Right lobe of liver (tissue), 6 donors: ENCODE measurements at regions not wholly inside any gene's neighbourhood (a gene's known extent, or its start where the extent isn't known, plus 50 kb on each side); places are given as distances from the start of the nearest gene placed in this dataset.
"Not testable (repeated sequence)": the region's sequence is repeated elsewhere in the genome, so short reads cannot be mapped to it uniquely, and the experiment has no call there.

Source experiments
- ATAC-seq, 4 donors: fragments of 200-7000 bp; cut with Tn5 transposase; one replicate each; pipeline ENCODE4 v1.9.1; 2020; ENCODE audit warnings: mild to moderate bottlenecking in 4 of 4, moderate library complexity in 4 of 4
- DNase-seq, 3 donors: peaks; one replicate each; pipeline ENCODE4 v3.0.0-alpha.2; 2020
- H3K27ac ChIP-seq, 3 donors: fragments of 200-600 bp; one replicate each; pipeline ENCODE4 v1.8.0; 2022
- H3K27me3 ChIP-seq, 2 donors: fragments of 200-600 bp; one replicate each; pipeline ENCODE4 v1.8.0; 2022
- H3K36me3 ChIP-seq, 4 donors: fragments of 200-600 bp; sonication (generic) in 1 of 4; one replicate each; pipeline versions ENCODE4 v1.5.1 to v1.8.0; 2017 to 2022; ENCODE audit warnings: control low read depth in 1 of 4
- H3K4me1 ChIP-seq, 4 donors: fragments of 200-600 bp; sonication (generic) in 1 of 4; one replicate each; pipeline versions ENCODE4 v1.5.1 to v1.8.0; 2017 to 2022; ENCODE audit warnings: control low read depth in 1 of 4
- H3K4me3 ChIP-seq, 3 donors: fragments of 200-600 bp; one replicate each; pipeline ENCODE4 v1.8.0; 2022
- H3K9me3 ChIP-seq, 4 donors: fragments of 200-600 bp; sonication (generic) in 1 of 4; one replicate each; pipeline versions ENCODE4 v1.5.1 to v1.8.0; 2017 to 2022; ENCODE audit warnings: control low read depth in 1 of 4
- CTCF ChIP-seq, 4 donors: fragments of 200-600 bp in 3 of 4; fragments of 450-650 bp in 1 of 4; IDR thresholded peaks; one replicate each; pipeline versions ENCODE4 v1.5.1 to v1.8.0; 2016 to 2022; ENCODE audit warnings: antibody characterized with exemption in 4 of 4, mild to moderate bottlenecking in 2 of 4
- POLR2A ChIP-seq: fragments of 450-650 bp; IDR thresholded peaks from one replicate; pipeline ENCODE4 v1.6.1; 2017; ENCODE audit warnings: antibody characterized with exemption, mild to moderate bottlenecking
- WGBS: methylation state at CpG from one replicate; pipeline ENCODE4 v1.1.6; 2018; ENCODE audit warnings: low coverage, low lambda C conversion rate; ENCODE audit not compliant: insufficient coverage; ENCODE audit errors: missing lambda C conversion rate; 5-methylcytosine and 5-hydroxymethylcytosine counted together
- intact Hi-C, 2 donors: fragments of 100-400 bp; cut with DNase I; formaldehyde crosslinking; loops; one replicate each; pipeline versions ENCODE4 v1.11.2 to v1.14.1; 2022
- donor health status: DM: no; HTN: yes; CAD: no.
- donor health status: DM: no; HTN: no; CAD: no.
- donor health status: DM: no; HTN: no; CAD: no.
- donor health status: DM: no; HTN: yes; CAD: no.
- donor health status: DM: no; HTN: yes; CAD: no.

- intact Hi-C loops, result no loop called here
- TF ChIP-seq CTCF (IDR thresholded peaks at IDR 0.05), result no peak
- no peak for TF ChIP-seq POLR2A
- 10% methylated on average over 2 of the region's 2 CpGs for WGBS
- ATAC-seq (no peak), DNase-seq (no peak)
- Histone ChIP-seq H3K4me1 (no peaks in the 10 kb centered on the region), H3K27me3 (no peaks in the 10 kb centered on the region), H3K9me3 (no peaks in the 10 kb centered on the region), H3K27ac (no peak overlapping the region), H3K4me3 (no peak overlapping the region), H3K36me3 (no peaks in the 10 kb centered on the region)
Measured at GRCh38 chr6:122264557-122264956, 134.9 kb upstream of the HSF2 start.

GRCh38 chr6:122265755-122266154 is 133.7 kb upstream of the HSF2 start:
- Histone ChIP-seq H3K27ac (no peak overlapping the region), H3K4me1 (no peaks in the 10 kb centered on the region), H3K36me3 (no peaks in the 10 kb centered on the region), H3K9me3 (no peaks in the 10 kb centered on the region), H3K4me3 (no peak overlapping the region), H3K27me3 (no peaks in the 10 kb centered on the region)
- DNase-seq, result no peak
- ATAC-seq, result no peak
- intact Hi-C loops, result no loop called here
- TF ChIP-seq POLR2A (no peak), CTCF (IDR thresholded peaks at IDR 0.05) (no peak)
- WGBS, result 47% methylated on average over 1 of the region's 1 CpG

GRCh38 chr6:122268394-122268793 is 131.1 kb upstream of the HSF2 start:
- no peak overlapping the region for H3K27ac ChIP-seq
- no peak overlapping the region for H3K4me3 ChIP-seq
- H3K4me1 ChIP-seq, result no peaks in the 10 kb centered on the region
- no peaks in the 10 kb centered on the region for H3K9me3 ChIP-seq
- ATAC-seq (no peak), DNase-seq (no peak)
- H3K27me3 ChIP-seq, result no peaks in the 10 kb centered on the region
- intact Hi-C loops, result no loop called here
- TF ChIP-seq POLR2A, result no peak
- no peak for TF ChIP-seq CTCF (IDR thresholded peaks at IDR 0.05)
- 61% methylated on average over 2 of the region's 2 CpGs for WGBS
- H3K36me3 ChIP-seq, result no peaks in the 10 kb centered on the region

- TF ChIP-seq POLR2A, result no peak
- no peak for TF ChIP-seq CTCF (IDR thresholded peaks at IDR 0.05)
- H3K27ac ChIP-seq, result no peak overlapping the region
- H3K27me3 ChIP-seq, result no peaks in the 10 kb centered on the region
- H3K36me3 ChIP-seq, result no peaks in the 10 kb centered on the region
- no peak for ATAC-seq
- no peak overlapping the region for H3K4me3 ChIP-seq
- intact Hi-C loops, result no loop called here
- H3K4me1 ChIP-seq, result no peaks in the 10 kb centered on the region
- H3K9me3 ChIP-seq, result no peaks in the 10 kb centered on the region
- no peak for DNase-seq
- WGBS, result 21% methylated on average over 1 of the region's 1 CpG
Measured at GRCh38 chr6:122276637-122277036, 122.8 kb upstream of the HSF2 start.

- H3K4me1 ChIP-seq, H3K27me3 ChIP-seq, H3K4me3 ChIP-seq, H3K36me3 ChIP-seq, H3K9me3 ChIP-seq, intact Hi-C loops, ATAC-seq, H3K27ac ChIP-seq: not testable (repeated sequence)
- 70% methylated on average over 10 of the region's 52 CpGs for WGBS
- DNase-seq, result peak in 1 of 3 donors; percentile 51
Measured at GRCh38 chr6:122280105-122281021, 119.1 kb upstream of the HSF2 start.
